CD14-positive monocyte (primary cell): ENCODE measurements at regions not wholly inside any gene's neighbourhood (a gene's known extent, or its start where the extent isn't known, plus 50 kb on each side); places are given as distances from the start of the nearest gene placed in this dataset.

ENCODE experiments used
- DNase-seq, 3 donors: peaks; one replicate each; pipeline ENCODE4 v3.0.0-alpha.2; 2011 to 2022
- H2AFZ ChIP-seq: 2 replicates; pipeline ENCODE4 v1.6.0; 2012; ENCODE audit warnings: mild to moderate bottlenecking, low read depth, low read length, inconsistent platforms; ENCODE audit not compliant: insufficient read depth, poor library complexity, severe bottlenecking
- H3K27ac ChIP-seq, 2 donors: 1 replicate in 1 of 2; 2 replicates in 1 of 2; pipeline ENCODE4 v1.5.1; 2012 to 2013; ENCODE audit warnings: low read length in 2 of 2, control low read depth in 1 of 2, inconsistent platforms in 1 of 2, low read depth in 1 of 2, mild to moderate bottlenecking in 1 of 2
- H3K27me3 ChIP-seq, 2 donors: one replicate each; pipeline versions ENCODE4 v1.6.0 to v1.6.1; 2011 to 2013; ENCODE audit warnings: low read length in 2 of 2; ENCODE audit not compliant: control insufficient read depth in 2 of 2, insufficient read depth in 2 of 2
- H3K36me3 ChIP-seq, 2 donors: replicated peaks in 1 of 2; 1 replicate in 1 of 2; 2 replicates in 1 of 2; pipeline versions ENCODE4 v1.5.1 to v1.6.1; 2012 to 2013; ENCODE audit warnings: low read length in 2 of 2, control low read depth in 1 of 2, inconsistent platforms in 1 of 2, mild to moderate bottlenecking in 1 of 2; ENCODE audit not compliant: insufficient read depth in 2 of 2, control insufficient read depth in 1 of 2
- H3K4me1 ChIP-seq, 2 donors: 1 replicate in 1 of 2; 2 replicates in 1 of 2; pipeline versions ENCODE4 v1.5.1 to v1.6.1; 2012 to 2013; ENCODE audit warnings: low read length in 2 of 2, control low read depth in 1 of 2, inconsistent platforms in 1 of 2, mild to moderate bottlenecking in 1 of 2, moderate library complexity in 1 of 2; ENCODE audit not compliant: insufficient read depth in 2 of 2, control insufficient read depth in 1 of 2
- H3K4me2 ChIP-seq: replicated peaks from 2 replicates; pipeline ENCODE3; 2012; ENCODE audit warnings: low read length, moderate library complexity, mild to moderate bottlenecking; ENCODE audit not compliant: poor library complexity, severe bottlenecking; ENCODE audit errors: extremely low read depth
- H3K4me3 ChIP-seq, 3 experiments: fragments of 200-600 bp in 1 of 3; sonication (generic) in 1 of 3; replicated peaks in 1 of 3; 1 replicate in 2 of 3; 2 replicates in 1 of 3; pipeline ENCODE4 v1.5.1; 2011 to 2013; ENCODE audit warnings: low read length in 3 of 3, mild to moderate bottlenecking in 3 of 3, control low read depth in 2 of 3, low read depth in 2 of 3, inconsistent platforms in 1 of 3, moderate library complexity in 1 of 3
- H3K79me2 ChIP-seq: 2 replicates; pipeline ENCODE4 v1.6.0; 2012; ENCODE audit warnings: mild to moderate bottlenecking, control low read depth, inconsistent platforms, low read length, moderate library complexity; ENCODE audit not compliant: insufficient read depth
- H3K9ac ChIP-seq: 2 replicates; pipeline ENCODE4 v1.6.0; 2017; ENCODE audit warnings: low read length, mild to moderate bottlenecking; ENCODE audit not compliant: insufficient read depth, poor library complexity, severe bottlenecking
- H3K9me3 ChIP-seq, 2 donors: replicated peaks in 1 of 2; 1 replicate in 1 of 2; 2 replicates in 1 of 2; pipeline versions ENCODE4 v1.5.1 to v1.6.1; 2012 to 2013; ENCODE audit warnings: low read length in 2 of 2, control low read depth in 1 of 2; ENCODE audit not compliant: control insufficient read depth in 1 of 2, insufficient read depth in 1 of 2
- H4K20me1 ChIP-seq: 2 replicates; pipeline ENCODE4 v1.6.0; 2012; ENCODE audit warnings: mild to moderate bottlenecking, low read length, control low read depth, moderate library complexity; ENCODE audit not compliant: insufficient read depth
- H3K27ac Mint-ChIP-seq, 7 donors: one replicate each; pipeline ENCODE4 v1.8.0; 2020; ENCODE audit warnings: mild to moderate bottlenecking in 7 of 7, mixed read lengths in 7 of 7, moderate library complexity in 6 of 7, inconsistent platforms in 2 of 7
- H3K27me3 Mint-ChIP-seq, 3 donors: one replicate each; pipeline ENCODE4 v1.8.0; 2021 to 2022; ENCODE audit warnings: low read depth in 3 of 3, mild to moderate bottlenecking in 3 of 3, mixed read lengths in 3 of 3, moderate library complexity in 3 of 3, inconsistent platforms in 1 of 3
- H3K36me3 Mint-ChIP-seq, 2 donors: one replicate each; pipeline ENCODE4 v1.8.0; 2020; ENCODE audit warnings: mixed read lengths in 2 of 2, inconsistent platforms in 1 of 2, mild to moderate bottlenecking in 1 of 2
- H3K4me1 Mint-ChIP-seq: one replicate; pipeline ENCODE4 v1.8.0; 2020; ENCODE audit warnings: mild to moderate bottlenecking, mixed read lengths
- H3K4me3 Mint-ChIP-seq, 2 donors: one replicate each; pipeline ENCODE4 v1.8.0; 2020; ENCODE audit warnings: mild to moderate bottlenecking in 2 of 2, mixed read lengths in 2 of 2, moderate library complexity in 1 of 2
- H3K9me3 Mint-ChIP-seq, 7 donors: one replicate each; pipeline ENCODE4 v1.8.0; 2020 to 2022; ENCODE audit warnings: mixed read lengths in 7 of 7, mild to moderate bottlenecking in 6 of 7, moderate library complexity in 6 of 7, inconsistent platforms in 2 of 7
- CTCF ChIP-seq: fragments of 200-600 bp; IDR thresholded peaks from one replicate; pipeline ENCODE4 v1.8.0; 2022; ENCODE audit warnings: antibody characterized with exemption, mild to moderate bottlenecking
- WGBS: methylation state at CpG from one replicate; pipeline ENCODE4 v1.1.5; 2013; ENCODE audit warnings: missing lambda C conversion rate; ENCODE audit not compliant: insufficient coverage; 5-methylcytosine and 5-hydroxymethylcytosine counted together
- intact Hi-C, 2 donors: fragments of 100-400 bp; cut with micrococcal nuclease; formaldehyde crosslinking; loops; one replicate each; pipeline versions ENCODE4 v1.15.0 to v1.15.1; 2023

- Mint-ChIP-seq H3K36me3 (no peaks in the 10 kb centered on the region), H3K4me3 (no peak overlapping the region), H3K4me1 (no peaks in the 10 kb centered on the region), H3K27me3 (peaks cover 1 to 4% (median 2%) of the 10 kb centered on the region in 3 donors), H3K27ac (no peak overlapping the region), H3K9me3 (peaks cover 0 to 14% (median 4%) of the 10 kb centered on the region in 7 donors)
- Histone ChIP-seq H4K20me1 (no peaks in the 10 kb centered on the region), H3K4me3 (no peak overlapping the region), H3K27me3 (no peaks in the 10 kb centered on the region), H3K4me1 (no peaks in the 10 kb centered on the region), H3K27ac (no peak overlapping the region), H3K9ac (no peak overlapping the region), H3K79me2 (no peaks in the 10 kb centered on the region), H3K9me3 (peaks cover 0 to 5% of the 10 kb centered on the region in 2 donors), H3K36me3 (no peaks in the 10 kb centered on the region), H2AFZ (no peak overlapping the region), H3K4me2 (no peak overlapping the region)
- intact Hi-C loops: no loop called here
- 100% methylated on average over 2 of the region's 4 CpGs for WGBS
- DNase-seq: no peak
- no peak for TF ChIP-seq CTCF
These were observed 109.1 kb upstream of the ATP10A start for GRCh38 chr15:25972141-25972675.

- Histone ChIP-seq H3K9ac (no peak overlapping the region), H3K4me2 (no peak overlapping the region), H3K9me3 (no peaks in the 10 kb centered on the region), H3K79me2 (no peaks in the 10 kb centered on the region), H3K27ac (no peak overlapping the region), H3K4me1 (no peaks in the 10 kb centered on the region), H4K20me1 (no peaks in the 10 kb centered on the region), H3K36me3 (no peaks in the 10 kb centered on the region), H2AFZ (no peak overlapping the region), H3K4me3 (no peak overlapping the region), H3K27me3 (no peaks in the 10 kb centered on the region)
- peaks cover 0 to 4% (median 2%) of the 10 kb centered on the region in 3 donors for H3K27me3 Mint-ChIP-seq
- H3K4me1 Mint-ChIP-seq: no peaks in the 10 kb centered on the region
- TF ChIP-seq CTCF: no peak
- no peak overlapping the region for H3K4me3 Mint-ChIP-seq
- H3K9me3 Mint-ChIP-seq: peaks cover 0 to 5% (median 4%) of the 10 kb centered on the region in 7 donors
- H3K36me3 Mint-ChIP-seq: no peaks in the 10 kb centered on the region
- intact Hi-C loops: no loop called here
- no peak overlapping the region for H3K27ac Mint-ChIP-seq
- no peak for DNase-seq
- no CpG with 5 or more reads among the region's 6 CpGs for WGBS
These were observed 107.9 kb upstream of the ATP10A start for GRCh38 chr15:25971053-25971452.
